ENCODE measurements at regions not wholly inside any gene's neighbourhood (a gene's known extent, or its start where the extent isn't known, plus 50 kb on each side); places are given as distances from the start of the nearest gene placed in this dataset.

- DNase-seq (ENCODE audit: extremely low read depth, low read depth), result peak; percentile 14
- TF ChIP-seq CTCF (IDR thresholded peaks at IDR 0.05; ENCODE audit: low read depth, low read length), result peak; percentile 45
Observed at GRCh38 chrX:30504309-30504708, 73.3 kb downstream of the TASL start.

DNA sequence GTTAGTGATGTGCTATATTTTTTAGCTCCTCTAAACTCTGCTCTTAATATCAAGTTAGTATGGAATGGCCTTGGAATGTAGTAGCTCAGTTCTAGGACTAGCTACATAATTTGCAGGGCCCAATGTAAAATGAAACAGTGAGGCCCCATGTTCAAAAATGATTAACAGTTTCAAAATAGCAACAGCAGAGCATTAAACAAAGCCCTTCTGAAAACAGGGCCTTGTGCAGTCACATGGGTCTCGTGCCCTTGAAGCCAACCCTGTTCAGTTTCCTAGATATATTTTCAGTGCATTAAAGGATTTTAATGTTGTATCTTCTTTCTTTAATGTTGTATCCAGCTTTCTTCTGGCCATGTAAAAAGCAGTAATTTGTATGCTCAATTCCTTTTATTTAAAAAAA lies 82.1 kb downstream of the TASL start:
- no peak for DNase-seq (ENCODE audit: extremely low read depth, low read depth)
- TF ChIP-seq CTCF (IDR thresholded peaks at IDR 0.05; ENCODE audit: low read depth, low read length), result no peak

GRCh38 chrX:30493348-30493747 lies 84.2 kb downstream of the TASL start:
- no peak for TF ChIP-seq CTCF (IDR thresholded peaks at IDR 0.05; ENCODE audit: low read depth, low read length)
- no peak for DNase-seq (ENCODE audit: extremely low read depth, low read depth)

DNA sequence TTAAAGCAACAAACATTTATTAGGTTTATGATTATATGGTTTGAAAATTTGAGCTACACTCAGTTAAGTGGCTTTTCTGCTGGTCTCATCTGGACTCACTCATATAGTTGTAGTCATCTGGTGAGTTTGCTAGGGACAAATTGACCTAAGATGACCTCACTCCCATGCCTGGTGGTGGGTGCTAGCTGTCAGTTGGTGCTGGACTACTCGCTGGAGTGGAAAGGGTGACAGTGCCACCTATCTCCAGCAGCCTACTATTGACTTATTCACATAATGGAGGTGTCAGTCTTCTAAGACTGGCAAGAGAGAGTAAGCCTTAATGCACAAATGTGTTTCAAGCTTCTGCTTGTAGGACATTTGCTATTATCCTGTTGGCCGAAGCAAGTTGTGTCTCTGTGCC lies 88.2 kb downstream of the TASL start:
- no peak for DNase-seq (ENCODE audit: extremely low read depth, low read depth)
- TF ChIP-seq CTCF (IDR thresholded peaks at IDR 0.05; ENCODE audit: low read depth, low read length), result no peak

GRCh38 chrX:30488092-30488491 lies 89.5 kb downstream of the TASL start:
- DNase-seq (ENCODE audit: extremely low read depth, low read depth), result no peak
- TF ChIP-seq CTCF (IDR thresholded peaks at IDR 0.05; ENCODE audit: low read depth, low read length), result peak; percentile 32

DNA sequence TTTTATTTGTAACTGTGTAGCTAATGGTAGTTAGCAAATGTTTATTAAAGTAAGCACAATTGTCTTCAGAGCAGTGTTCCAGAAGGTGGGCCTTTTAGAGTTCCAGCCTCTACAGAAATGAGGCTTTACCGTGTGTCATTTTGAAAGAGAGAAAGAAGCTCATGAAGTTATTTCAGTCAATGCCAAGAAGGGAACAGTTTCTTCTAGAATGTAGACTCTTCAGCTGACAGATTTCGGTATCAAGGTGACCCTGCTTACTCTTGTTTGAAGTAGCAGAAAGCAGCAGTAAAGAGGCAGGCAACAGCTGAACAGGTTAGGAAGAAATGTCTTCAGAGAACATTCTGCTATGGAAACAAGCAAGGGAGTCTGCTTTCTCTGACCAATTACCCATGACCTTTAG lies 93.6 kb downstream of the TASL start:
- DNase-seq (ENCODE audit: extremely low read depth, low read depth), result no peak
- TF ChIP-seq CTCF (IDR thresholded peaks at IDR 0.05; ENCODE audit: low read depth, low read length), result no peak

DNA sequence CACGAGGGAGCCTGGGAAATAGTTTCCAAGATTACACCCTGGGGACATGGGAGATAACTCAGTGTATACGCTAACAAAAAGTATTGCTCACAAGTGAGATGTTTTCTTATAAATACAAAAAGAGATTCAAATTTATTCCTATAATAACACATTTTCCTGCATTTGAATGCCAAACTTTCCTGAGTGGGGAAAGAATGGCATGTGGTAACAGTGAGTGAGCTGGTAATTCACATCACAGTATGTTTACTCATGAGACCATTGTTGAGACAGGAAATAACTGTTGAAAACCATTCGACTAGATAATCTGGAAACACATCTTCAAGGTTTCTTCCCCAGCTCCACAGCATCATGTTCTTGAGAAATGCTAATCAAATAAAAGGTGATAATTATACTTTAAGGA lies 109.1 kb downstream of the TASL start:
- DNase-seq (ENCODE audit: extremely low read depth, low read depth), result no peak
- no peak for TF ChIP-seq CTCF (IDR thresholded peaks at IDR 0.05; ENCODE audit: low read depth, low read length)
